HG02571 (cell line): ENCODE measurements at regions not wholly inside any gene's neighbourhood (a gene's known extent, or its start where the extent isn't known, plus 50 kb on each side); places are given as distances from the start of the nearest gene placed in this dataset.
"Not testable (repeated sequence)": the region's sequence is repeated elsewhere in the genome, so short reads cannot be mapped to it uniquely, and the experiment has no call there.

Source experiments
- ATAC-seq: cut with Tn5 transposase; IDR thresholded peaks from one replicate; pipeline ENCODE4 v1.9.1; 2021; ENCODE audit warnings: mild to moderate bottlenecking, moderate library complexity; ENCODE audit not compliant: unreplicated experiment

DNA sequence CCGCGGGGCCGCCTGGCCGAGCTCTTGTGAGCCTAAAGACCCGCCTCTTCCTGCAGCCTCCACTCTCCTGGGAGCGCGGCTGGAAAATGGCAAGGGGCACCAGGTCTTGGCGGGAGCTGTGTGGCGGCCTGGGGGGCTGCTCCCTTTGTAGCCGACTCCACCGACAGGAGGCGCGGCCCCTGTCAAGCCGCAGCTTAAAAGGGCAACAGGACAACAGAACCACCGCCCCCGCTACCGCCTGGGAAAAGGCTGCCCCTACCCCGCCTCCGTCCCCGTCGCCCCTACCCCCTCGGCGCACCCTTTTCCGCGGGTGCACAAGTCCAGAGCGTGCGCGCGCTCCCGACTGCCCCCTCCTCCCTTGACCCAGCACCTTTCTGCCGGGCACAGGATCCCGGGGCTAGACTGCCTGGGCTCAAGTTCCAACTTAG, 60.3 kb downstream of the GOLGA8K start:
- ATAC-seq, result not testable (repeated sequence)

DNA sequence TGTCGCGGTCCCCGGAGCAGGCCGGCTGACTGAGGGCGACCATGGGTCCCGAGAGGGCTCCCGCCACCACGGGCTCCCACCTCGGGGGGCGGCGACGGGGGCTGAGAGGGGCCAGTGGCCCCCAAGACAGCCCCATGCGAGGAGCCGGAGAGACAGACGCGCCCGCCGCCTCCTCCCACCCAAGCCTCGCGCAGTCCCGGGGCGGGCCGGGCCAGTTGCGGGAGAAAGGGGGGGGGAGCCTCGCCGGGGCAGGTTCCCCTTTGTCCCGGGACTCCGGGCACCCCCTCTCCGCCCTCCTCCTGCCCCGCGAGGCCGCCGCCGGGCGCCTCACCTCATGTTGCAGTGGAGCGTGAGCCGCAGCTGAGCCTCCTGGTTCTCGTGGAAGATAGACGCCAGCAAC, 60.8 kb downstream of the GOLGA8K start:
- not testable (repeated sequence) for ATAC-seq

DNA sequence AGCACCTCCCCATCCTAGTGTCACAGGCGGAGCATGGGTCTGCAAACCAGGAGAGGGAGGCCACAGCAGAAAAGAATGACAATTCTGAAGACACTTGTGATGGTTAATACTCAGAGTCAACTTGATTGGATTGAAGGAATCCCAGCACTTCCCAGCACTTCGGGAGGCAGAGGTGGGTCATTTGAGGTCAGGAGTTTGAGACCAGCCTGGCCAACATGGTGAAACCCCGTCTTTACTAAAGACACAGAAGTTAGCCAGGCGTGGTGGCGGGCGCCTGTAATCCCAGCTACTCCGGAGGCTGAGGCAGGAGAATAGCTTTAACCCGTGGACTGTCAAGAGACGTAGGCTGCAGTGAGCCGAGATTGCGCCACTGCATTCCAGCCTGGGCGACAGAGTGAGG, 61.6 kb downstream of the GOLGA8K start:
- not testable (repeated sequence) for ATAC-seq

DNA sequence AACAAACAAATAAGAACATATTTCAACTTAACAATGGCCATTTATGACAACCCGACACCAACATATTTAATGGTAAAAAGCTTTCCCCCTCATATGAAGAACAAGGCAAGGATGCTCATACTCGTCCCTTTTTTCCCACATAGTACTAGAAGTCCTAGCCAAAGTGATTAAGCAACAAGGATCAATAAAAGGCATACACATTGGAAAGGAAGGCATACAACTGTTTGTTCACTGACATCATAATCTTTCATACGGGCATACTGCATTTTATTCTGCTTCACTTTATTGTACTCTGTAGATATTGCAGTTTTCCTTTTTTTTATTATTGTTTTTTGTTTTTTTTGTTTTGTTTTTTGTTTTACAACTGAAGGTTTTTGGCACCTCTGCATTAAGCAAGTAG, 66.3 kb downstream of the GOLGA8K start:
- ATAC-seq, result not testable (repeated sequence)

DNA sequence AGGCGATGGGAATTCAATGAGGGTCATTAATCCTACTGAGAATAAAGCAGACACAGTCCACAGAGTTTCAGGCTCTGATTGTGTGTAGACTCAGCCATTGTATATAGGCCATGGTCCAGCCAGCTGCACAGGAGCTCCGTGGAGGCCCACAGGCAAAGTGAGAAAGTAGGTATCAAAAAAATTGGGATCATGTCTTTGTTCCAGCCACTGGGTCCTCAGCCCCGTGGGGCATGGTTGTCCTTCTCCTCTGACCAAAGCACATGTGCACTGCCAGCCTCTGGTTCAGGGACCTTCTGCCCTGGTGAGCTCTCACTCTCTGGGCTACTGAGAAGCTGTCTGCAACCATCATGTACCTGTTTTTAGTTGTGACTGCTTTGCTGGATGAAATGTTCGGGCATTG, 79.7 kb downstream of the GOLGA8K start:
- ATAC-seq, result not testable (repeated sequence)

DNA sequence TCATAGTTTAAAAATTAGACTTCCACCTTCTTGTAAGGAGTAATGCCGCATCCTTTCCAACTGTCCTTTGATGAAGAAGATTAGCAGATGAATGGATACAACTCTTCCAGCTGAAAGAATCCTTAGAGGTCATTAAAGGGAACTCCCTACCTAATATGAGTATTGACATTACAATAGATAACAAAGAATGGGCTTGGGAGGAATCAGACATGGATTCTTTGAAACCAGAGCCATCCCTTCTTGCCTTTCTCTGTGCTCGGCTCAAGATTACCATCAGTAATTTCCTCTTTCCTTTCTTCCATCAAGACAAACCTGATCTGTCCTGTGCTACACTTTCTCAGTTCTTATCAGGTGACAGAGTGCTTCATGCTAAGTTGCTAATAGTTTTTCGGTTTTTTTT, 83.8 kb downstream of the GOLGA8K start:
- ATAC-seq, result not testable (repeated sequence)

DNA sequence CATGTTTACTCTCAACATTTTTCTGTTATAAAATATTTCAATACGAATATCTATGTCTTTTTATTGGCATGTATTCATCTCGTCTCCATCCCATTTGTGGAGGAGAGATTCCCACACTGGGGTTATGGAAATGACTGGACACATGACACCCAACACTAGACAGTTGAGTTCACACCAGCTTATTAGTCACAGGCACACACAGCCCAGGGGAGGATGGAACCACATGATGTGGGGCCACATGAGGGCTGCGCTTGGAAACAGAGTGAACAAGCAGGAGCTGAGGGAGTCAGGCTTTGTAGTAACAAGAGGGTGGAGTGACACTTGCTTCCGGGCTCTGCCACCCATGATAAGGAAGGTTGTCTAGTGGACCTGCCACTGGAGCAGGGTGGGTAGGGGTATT, 86.6 kb downstream of the GOLGA8K start:
- not testable (repeated sequence) for ATAC-seq

DNA sequence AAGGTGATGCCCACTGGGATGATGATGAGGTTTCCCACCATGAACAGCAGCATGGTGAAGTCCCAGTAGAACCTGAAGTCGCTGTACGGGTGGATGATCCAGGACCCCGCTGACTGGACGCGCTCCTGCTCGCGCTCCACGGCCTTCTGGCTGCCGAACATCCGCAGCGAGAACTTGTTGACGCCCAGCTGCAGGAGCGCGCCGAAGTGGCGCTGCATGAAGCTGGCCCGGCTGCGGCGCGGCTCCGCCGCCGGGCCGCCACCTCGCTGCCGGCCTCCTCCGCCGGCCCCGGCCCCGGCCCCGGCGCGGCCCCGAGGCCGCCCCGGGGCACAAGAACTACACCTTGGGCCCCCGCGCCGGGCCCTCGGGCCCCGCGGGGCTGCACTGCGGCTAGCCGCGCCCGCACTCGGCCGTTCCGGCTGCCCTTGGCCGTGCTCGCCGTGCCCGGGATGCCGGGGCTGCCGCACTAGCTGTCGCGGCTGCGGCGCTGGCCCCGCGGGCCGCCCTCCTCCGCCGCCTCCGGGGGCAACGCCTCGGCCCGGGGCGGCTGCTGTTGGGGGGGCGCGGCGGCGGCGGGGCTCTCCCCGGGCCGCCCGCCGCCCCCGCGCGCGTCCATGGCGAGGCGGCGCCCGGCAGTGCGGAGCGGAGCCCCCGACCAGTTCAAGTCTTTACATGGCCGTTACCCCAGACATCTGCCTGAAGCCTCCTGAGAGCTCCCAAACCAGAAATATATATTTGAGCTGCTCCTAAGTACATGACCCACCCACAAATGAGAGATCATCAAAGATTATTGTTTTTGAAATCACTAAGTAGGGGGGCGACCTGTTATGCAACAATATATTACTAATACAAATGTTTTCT, 87.8 kb downstream of the GOLGA8K start:
- not testable (repeated sequence) for ATAC-seq

DNA sequence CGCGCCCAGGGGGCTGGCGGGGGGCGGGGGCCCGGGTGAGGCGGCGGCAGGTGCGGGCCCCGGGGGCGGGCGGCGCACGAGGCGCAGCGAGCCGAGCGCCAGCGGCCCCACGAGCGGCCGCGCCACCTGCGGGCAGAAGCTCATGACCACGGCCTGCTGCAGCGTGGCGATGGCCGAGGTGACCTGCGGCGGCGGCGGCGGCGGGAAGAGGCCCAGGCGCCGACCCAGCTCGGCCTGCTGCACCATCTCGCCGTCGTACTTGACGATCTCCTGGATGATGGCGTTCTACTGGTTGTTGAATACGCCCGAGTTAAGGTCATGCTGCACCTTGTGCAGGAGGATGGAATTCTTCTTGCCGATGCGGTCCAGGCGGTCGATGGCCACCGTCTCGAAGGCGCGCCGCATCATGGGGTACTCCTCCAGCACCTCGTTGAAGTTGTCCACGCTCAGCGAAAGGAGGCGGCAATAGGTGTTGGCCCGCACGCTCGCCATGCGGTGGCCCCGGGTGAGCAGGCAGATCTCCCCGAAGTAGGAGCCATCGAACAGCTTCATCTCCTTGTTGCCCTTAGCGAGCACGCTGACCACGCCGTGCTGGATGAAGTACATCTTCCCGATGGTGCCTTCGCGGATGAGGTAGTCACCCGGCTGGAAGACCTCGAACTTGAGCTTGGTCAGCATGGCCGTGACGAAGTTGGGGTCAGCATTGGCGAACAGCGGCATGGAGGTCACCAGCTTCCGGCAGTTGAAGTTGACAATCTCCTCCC, 89.5 kb downstream of the GOLGA8K start:
- not testable (repeated sequence) for ATAC-seq

DNA sequence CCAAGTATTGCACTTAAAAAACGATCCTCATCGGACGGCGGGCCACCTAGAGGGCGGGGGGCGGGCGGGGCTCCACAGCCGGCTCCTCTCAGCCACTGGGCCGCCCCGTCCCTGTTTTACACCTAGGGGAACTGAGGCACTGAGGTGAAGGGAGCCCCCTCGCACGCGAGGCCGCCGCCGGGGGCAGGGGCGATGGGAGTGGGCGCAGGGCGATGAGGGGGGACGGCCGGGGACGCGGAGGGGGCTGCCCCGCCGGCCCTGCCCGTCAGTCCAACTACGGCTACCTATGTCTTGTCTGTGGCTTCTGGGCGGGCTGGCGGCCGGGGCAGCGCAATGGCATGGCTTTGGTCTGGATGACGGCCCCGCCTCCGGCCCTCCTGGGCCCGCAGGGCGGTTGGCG, 90.4 kb downstream of the GOLGA8K start:
- ATAC-seq, result not testable (repeated sequence)

DNA sequence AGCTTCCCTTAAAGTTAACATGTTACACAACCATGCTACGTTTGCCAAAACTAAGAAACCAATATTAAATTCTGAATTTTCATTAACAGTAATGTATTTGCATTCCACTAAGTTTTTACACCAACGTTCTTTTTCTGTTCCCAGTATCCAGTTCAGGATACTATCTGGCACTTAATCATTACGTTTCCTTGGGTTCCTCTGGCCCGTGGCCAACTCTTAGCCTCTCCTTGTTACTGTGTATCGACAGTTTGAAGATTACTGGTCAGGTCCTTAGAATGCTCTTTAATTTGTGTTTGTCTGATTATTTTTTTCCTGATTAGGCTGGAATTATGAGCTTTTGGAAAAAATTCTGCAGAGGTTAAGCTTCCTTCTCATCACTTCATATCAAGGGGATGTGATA, 95.5 kb downstream of the GOLGA8K start:
- ATAC-seq, result not testable (repeated sequence)

DNA sequence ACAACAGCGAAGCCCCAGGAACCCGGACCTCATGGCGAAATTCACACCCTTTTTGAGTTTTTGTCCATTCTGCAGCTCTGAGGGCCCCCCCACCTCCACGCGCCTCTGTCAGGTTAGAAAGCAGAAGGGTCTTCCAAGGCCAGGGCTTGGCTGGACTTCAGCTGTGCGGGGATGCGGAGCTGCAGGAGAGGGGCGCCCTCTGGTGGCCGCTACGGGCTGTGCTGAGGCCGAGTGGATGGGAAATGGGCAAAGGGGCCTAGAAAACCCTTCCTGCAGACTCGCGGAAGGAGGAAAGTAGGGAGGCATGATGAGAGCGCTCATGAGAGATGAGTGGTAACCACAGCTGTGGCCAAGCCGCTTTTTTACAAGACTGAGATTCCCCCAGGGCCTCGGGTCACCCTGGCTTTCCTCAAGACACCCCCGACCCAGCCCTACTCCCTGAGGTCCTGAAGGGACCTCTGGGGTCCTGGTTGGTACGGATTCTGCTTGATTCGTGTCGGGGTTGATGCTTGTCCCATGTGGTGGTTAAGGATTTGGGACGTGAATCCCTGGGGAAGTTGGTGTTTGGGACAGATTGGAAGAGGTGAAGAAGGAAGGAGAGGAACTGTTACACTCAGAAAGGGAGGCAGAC, 126.8 kb downstream of the GOLGA8K start:
- ATAC-seq, result peak; percentile 58

DNA sequence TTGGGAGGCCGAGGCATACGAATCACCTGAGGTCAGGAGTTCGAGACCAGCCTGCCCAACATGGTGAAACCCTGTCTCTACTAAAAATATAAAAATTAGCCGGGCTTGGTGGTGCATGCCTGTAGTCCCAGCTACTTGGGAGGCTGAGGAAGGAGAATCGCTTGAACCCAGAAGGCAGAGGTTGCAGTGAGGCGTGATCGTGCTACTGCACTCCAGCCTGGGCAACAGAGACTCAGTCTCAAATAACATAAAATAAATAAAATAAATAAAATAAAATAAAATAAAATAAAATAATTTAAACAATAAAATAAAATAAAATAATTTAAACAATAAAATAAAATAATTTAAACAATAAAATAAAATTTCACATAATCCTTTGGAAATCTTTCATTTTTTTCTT, 149.1 kb downstream of the GOLGA8K start:
- ATAC-seq, result not testable (repeated sequence)

DNA sequence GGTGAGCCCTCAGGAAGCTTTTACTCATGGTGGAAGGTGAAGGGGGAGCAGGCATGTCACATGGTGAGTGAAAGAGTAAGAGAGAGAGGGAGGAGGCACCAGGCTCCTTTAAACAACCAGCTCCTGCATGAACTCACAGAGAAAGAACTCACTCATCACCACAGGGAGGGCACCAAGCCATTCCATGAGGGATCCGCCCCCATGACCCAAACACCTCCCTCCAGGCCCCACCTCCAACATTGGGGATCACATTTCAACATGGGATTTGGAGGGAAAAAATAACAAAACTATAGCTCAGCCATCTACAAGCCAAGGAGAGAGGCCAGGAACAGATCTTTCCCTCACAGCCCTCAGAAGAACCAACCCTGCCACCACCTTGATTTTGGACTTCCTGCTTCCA, 153.9 kb downstream of the GOLGA8K start:
- ATAC-seq, result not testable (repeated sequence)

DNA sequence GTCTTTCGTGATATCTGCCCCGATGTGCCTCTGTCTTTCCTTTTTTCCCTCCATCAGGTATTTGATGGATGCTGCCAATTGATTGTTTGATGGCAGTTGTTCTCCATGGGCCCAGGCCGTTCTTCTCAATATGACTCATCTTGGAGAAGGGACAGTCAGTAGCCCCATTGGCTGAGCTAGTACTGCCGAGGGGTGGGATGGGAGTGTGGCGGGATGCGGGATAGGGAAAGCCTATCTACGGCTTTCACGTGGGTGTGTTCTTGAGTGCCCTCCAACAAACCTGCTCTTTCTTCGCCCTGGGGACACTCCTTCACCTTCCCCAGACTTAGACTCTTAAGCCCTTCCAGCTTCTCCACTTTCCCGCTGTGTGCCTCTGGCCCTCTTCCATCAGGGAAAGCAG, 159.4 kb downstream of the GOLGA8K start:
- not testable (repeated sequence) for ATAC-seq

DNA sequence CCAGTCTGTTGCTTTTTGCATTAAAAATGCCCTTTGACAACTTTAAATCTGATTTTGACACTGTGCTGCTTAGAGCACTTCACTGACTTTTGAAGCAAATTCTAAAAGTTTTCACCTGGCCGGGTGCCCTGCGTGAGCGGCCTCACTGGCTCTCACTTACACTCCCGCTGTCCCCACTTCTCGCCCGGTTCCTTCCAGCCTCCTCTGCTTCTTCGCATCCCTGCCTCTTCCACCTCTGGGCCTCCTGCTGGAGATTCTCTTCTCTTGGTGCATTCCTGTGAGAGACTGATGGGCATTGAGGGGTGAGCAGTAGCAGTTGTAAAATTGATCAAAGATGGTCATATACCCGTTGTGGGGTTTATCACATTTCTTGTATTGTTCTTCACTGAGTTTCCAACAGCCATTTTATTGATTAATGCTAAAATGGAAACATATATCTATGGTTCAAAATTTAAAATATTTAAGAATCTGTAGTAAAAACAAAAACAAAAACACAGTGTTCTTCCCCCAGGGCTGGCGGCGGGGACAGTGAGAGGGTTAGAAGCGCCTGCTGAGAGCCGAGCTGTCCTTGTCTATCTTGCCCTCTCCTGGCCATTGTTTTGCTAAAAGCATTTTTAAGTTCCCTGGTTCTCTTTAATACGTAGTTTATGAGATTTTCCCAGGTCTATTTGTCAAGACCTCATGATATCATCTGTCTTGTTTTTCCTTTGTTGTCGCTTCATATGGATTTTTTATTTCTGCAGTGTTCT, 160.1 kb downstream of the GOLGA8K start:
- not testable (repeated sequence) for ATAC-seq

DNA sequence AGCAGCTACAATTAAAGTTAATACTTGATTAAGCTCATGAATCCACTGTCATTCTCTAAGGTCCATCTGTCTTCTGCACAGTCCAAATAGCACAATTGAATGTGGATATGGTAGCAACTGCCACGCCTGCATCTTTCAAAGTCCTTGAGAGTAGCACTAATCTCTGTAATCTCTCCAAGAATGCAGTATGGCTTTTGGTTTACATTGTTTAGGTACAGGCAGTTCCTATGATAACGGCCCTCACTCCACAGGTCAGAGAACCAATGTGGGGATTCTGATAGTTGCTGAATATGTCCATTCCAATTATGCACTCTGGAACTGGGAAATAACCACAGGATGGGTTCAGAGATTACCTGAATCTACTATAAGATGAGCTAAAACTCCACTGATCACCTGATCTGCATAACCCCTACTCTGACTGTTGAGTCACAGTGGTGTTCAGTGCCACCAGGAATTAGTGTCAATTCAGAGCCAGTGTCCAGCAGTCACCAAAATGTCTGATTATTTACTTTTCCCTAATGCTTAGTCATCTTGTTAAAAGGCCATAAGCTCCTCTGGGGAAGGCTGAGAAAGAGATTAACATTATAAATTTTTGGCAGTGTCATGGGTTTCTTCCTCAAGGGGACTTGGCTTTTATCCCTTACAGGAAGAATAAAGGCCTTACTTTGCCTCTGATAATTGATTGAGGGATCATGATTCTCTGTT, 175.5 kb downstream of the GOLGA8K start:
- not testable (repeated sequence) for ATAC-seq

DNA sequence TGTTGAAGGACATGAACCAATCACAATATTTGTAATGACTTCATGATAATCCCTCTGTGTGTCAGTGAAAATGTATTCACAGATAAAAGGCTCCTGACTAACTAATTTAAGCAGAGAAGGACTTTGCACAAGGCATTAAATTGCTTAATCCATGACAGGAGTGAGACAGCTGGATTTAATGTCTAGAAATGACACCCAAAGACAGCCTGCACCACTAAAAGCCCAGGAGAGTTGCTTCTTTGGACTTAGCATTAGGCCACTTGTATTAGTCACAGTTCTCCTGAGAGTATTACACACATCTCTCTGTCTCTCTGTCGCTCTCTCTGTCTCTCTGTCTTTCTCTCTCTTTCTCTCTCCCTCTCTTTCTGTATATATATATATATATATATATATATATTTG, 180.4 kb downstream of the GOLGA8K start:
- ATAC-seq, result no peak
